OCI-LY3 (cell line): ENCODE measurements at regions not wholly inside any gene's neighbourhood (a gene's known extent, or its start where the extent isn't known, plus 50 kb on each side); places are given as distances from the start of the nearest gene placed in this dataset.

Source experiments
- H2AFZ ChIP-seq: fragments of 200-600, 300-600 bp; shearing (Covaris generic); 2 replicates; pipeline ENCODE4 v1.6.0; 2014; ENCODE audit warnings: antibody characterized with exemption, low read depth, low read length
- H3K27ac ChIP-seq: fragments of 200-600, 300-600 bp; sonication (generic); 2 replicates; pipeline ENCODE4 v1.5.1; 2014; ENCODE audit warnings: mild to moderate bottlenecking, low read length, moderate library complexity, mixed read lengths
- H3K27me3 ChIP-seq: fragments of 200-600, 300-600 bp; sonication (generic); 2 replicates; pipeline ENCODE4 v1.6.1; 2014; ENCODE audit warnings: low read depth, low read length, mixed read lengths
- H3K36me3 ChIP-seq: fragments of 200-600, 300-600 bp; sonication (generic); replicated peaks from 2 replicates; pipeline ENCODE3; 2014; ENCODE audit warnings: low read depth, low read length, mixed read lengths
- H3K4me1 ChIP-seq: fragments of 300-600, 200-600 bp; sonication (generic); 2 replicates; pipeline ENCODE4 v1.6.1; 2014; ENCODE audit warnings: low read length, mixed read lengths
- H3K4me2 ChIP-seq: fragments of 200-600, 300-600 bp; sonication (generic); 2 replicates; pipeline ENCODE4 v1.6.1; 2014; ENCODE audit warnings: low read length, mixed read lengths
- H3K4me3 ChIP-seq: fragments of 300-600, 200-600 bp; sonication (generic); 2 replicates; pipeline ENCODE4 v1.5.1; 2014; ENCODE audit warnings: antibody characterized with exemption, mild to moderate bottlenecking, low read length, moderate library complexity
- H3K79me2 ChIP-seq: fragments of 300-600, 200-600 bp; shearing (Covaris generic); 2 replicates; pipeline ENCODE4 v1.6.1; 2014; ENCODE audit warnings: mild to moderate bottlenecking, low read length, mixed read lengths
- H3K9ac ChIP-seq: fragments of 300-600, 200-600 bp; shearing (Covaris generic); 2 replicates; pipeline ENCODE4 v1.6.0; 2014; ENCODE audit warnings: mild to moderate bottlenecking, low read length, moderate library complexity
- H3K9me3 ChIP-seq: fragments of 200-600, 300-600 bp; shearing (Covaris generic); 2 replicates; pipeline ENCODE4 v1.6.1; 2014; ENCODE audit warnings: low read length, mixed read lengths; ENCODE audit not compliant: insufficient read depth
- H4K20me1 ChIP-seq: fragments of 200-600, 300-600 bp; sonication (generic); 2 replicates; pipeline ENCODE4 v1.6.1; 2016; ENCODE audit warnings: low read length, mixed read lengths; ENCODE audit not compliant: insufficient read depth
- EZH2phosphoT487 ChIP-seq: fragments of 200-600 bp; shearing (Covaris generic); IDR thresholded peaks from 2 replicates; pipeline ENCODE4 v1.6.1; 2018; ENCODE audit warnings: antibody characterized with exemption, mixed run types, low read depth
- TF ChIP-seq, protein P1 (sequence below): fragments of 200-600, 300-600 bp; sonication (generic); IDR thresholded peaks from 2 replicates; pipeline ENCODE4 v1.5.1; 2014; ENCODE audit warnings: antibody characterized with exemption, low read length, low read depth

DNA sequence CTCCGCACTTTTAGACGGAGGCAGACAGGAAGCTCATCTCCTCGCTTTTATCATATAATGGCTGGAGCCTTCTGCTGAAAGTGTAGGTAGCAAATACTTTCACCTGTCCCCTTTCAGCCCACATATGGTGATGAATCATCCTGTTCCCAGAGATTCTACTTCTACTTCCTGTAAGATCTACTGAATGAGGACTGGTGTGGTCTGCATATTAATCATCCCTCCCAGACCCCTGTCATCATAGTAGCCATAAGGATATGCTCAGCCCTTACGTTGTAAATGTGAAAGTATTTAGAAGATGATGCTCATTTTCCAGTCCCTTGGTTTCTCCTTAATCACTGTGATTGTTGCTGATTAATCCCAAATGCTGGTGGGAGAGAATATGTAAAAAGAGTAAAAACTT, 268.2 kb upstream of the GRIP1 start:
- H4K20me1 ChIP-seq = no peaks in the 10 kb centered on the region
- H2AFZ ChIP-seq = no peak overlapping the region
- H3K9me3 ChIP-seq = no peaks in the 10 kb centered on the region
- H3K4me2 ChIP-seq = no peak overlapping the region
- no peak overlapping the region for H3K27ac ChIP-seq
- H3K79me2 ChIP-seq = no peaks in the 10 kb centered on the region
- no peaks in the 10 kb centered on the region for H3K36me3 ChIP-seq
- TF ChIP-seq, protein P1, sequence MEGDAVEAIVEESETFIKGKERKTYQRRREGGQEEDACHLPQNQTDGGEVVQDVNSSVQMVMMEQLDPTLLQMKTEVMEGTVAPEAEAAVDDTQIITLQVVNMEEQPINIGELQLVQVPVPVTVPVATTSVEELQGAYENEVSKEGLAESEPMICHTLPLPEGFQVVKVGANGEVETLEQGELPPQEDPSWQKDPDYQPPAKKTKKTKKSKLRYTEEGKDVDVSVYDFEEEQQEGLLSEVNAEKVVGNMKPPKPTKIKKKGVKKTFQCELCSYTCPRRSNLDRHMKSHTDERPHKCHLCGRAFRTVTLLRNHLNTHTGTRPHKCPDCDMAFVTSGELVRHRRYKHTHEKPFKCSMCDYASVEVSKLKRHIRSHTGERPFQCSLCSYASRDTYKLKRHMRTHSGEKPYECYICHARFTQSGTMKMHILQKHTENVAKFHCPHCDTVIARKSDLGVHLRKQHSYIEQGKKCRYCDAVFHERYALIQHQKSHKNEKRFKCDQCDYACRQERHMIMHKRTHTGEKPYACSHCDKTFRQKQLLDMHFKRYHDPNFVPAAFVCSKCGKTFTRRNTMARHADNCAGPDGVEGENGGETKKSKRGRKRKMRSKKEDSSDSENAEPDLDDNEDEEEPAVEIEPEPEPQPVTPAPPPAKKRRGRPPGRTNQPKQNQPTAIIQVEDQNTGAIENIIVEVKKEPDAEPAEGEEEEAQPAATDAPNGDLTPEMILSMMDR = no peak
- TF ChIP-seq EZH2phosphoT487 = no peak
- H3K4me3 ChIP-seq = no peak overlapping the region
- H3K27me3 ChIP-seq = no peaks in the 10 kb centered on the region
- H3K9ac ChIP-seq = no peak overlapping the region
- no peaks in the 10 kb centered on the region for H3K4me1 ChIP-seq

DNA sequence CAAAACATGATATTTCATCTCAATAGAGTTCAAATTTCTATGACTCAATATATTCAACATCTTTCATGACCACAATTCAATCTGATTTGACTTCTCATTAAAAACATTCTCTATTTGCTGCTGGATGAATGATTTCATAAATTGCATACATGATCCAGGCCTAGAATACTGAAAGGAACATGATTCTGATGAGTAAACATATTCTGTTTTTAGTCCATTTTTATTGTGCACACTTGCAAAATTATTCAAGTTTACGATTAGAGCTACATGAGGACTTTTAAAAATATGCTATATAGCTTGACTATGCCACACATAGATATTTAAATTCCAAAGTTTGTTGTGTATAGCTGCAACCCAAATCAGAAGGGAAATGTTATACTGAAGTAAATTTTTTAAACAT, 273.8 kb upstream of the GRIP1 start:
- Histone ChIP-seq H3K27ac (no peak overlapping the region), H3K36me3 (no peaks in the 10 kb centered on the region), H3K9me3 (no peaks in the 10 kb centered on the region), H4K20me1 (no peaks in the 10 kb centered on the region), H3K27me3 (no peaks in the 10 kb centered on the region), H3K4me3 (no peak overlapping the region), H2AFZ (no peak overlapping the region), H3K79me2 (no peaks in the 10 kb centered on the region), H3K4me2 (no peak overlapping the region), H3K4me1 (no peaks in the 10 kb centered on the region), H3K9ac (no peak overlapping the region)
- TF ChIP-seq EZH2phosphoT487 = no peak
- TF ChIP-seq, protein P1 = no peak

DNA sequence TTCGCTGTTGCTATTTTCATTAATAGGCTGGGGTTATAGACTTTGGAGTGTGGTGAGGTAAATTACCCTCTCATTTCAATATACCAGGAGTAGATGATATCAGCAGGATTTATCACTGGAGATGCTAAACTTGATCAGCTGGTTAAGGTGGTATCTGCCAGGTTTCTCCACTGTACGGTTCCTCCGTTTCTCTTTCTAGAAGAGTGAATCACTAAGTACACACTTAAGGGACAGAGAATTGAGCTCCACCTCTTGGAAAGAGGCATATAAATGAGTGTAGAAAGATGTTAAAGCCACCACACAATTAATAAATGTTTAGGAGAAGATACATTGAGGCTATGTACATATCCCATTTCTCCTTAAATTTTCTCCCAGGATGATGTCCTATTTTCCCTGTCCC, 277.4 kb upstream of the GRIP1 start:
- Histone ChIP-seq H3K4me2 (no peak overlapping the region), H3K4me3 (no peak overlapping the region), H3K9me3 (no peaks in the 10 kb centered on the region), H4K20me1 (no peaks in the 10 kb centered on the region), H3K9ac (no peak overlapping the region), H3K4me1 (no peaks in the 10 kb centered on the region), H3K36me3 (no peaks in the 10 kb centered on the region), H2AFZ (no peak overlapping the region), H3K27ac (no peak overlapping the region), H3K79me2 (no peaks in the 10 kb centered on the region), H3K27me3 (no peaks in the 10 kb centered on the region)
- TF ChIP-seq EZH2phosphoT487 = no peak
- TF ChIP-seq, protein P1 = no peak

DNA sequence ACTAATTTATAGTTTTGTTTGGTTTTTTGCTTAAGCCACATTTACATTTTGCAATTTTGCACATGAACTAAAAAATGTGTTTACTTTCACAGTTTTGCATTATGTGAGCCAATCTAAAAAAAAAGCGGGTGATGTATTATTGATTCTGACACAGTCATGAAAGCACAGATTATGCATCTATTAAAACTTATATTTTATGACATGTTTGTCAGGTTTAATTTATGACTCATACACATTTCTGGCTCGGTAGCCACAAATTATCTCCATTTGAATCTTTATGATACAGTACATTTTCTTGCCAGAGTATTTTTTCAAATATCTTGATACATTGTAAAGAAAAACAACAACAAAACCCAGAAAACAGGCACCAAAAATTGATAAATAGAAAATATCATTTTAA, 280.4 kb upstream of the GRIP1 start:
- Histone ChIP-seq H2AFZ (no peak overlapping the region), H3K4me1 (no peaks in the 10 kb centered on the region), H3K27me3 (no peaks in the 10 kb centered on the region), H3K4me3 (no peak overlapping the region), H3K79me2 (no peaks in the 10 kb centered on the region), H3K9me3 (no peaks in the 10 kb centered on the region), H3K9ac (no peak overlapping the region), H3K27ac (no peak overlapping the region), H4K20me1 (no peaks in the 10 kb centered on the region), H3K36me3 (no peaks in the 10 kb centered on the region), H3K4me2 (no peak overlapping the region)
- TF ChIP-seq, protein P1 = no peak
- TF ChIP-seq EZH2phosphoT487 = no peak
